Stromal cell of bone marrow (primary cell): ENCODE measurements at regions not wholly inside any gene's neighbourhood (a gene's known extent, or its start where the extent isn't known, plus 50 kb on each side); places are given as distances from the start of the nearest gene placed in this dataset.
"Not testable (repeated sequence)": the region's sequence is repeated elsewhere in the genome, so short reads cannot be mapped to it uniquely, and the experiment has no call there.

Experiments
- DNase-seq: peaks from one replicate; pipeline ENCODE4 v3.0.0-alpha.2; 2012; ENCODE audit warnings: low read depth

GRCh38 chr9:83191154-83191553 is 128.2 kb upstream of the RASEF start:
- DNase-seq, result no peak

- DNase-seq, result not testable (repeated sequence)
Measured at GRCh38 chr9:83189026-83189425, 126.1 kb upstream of the RASEF start.

- DNase-seq, result no peak
Measured at GRCh38 chr9:83188277-83188676, 125.3 kb upstream of the RASEF start.

- no peak for DNase-seq
Measured at GRCh38 chr9:83186155-83186737, 123.3 kb upstream of the RASEF start.

- no peak for DNase-seq
Measured at GRCh38 chr9:83185488-83186154, 122.7 kb upstream of the RASEF start.

- DNase-seq, result no peak
Measured at GRCh38 chr9:83183621-83184020, 120.7 kb upstream of the RASEF start.

- DNase-seq, result no peak
Measured at GRCh38 chr9:83182071-83182470, 119.1 kb upstream of the RASEF start.

- no peak for DNase-seq
Measured at GRCh38 chr9:83178717-83179116, 115.8 kb upstream of the RASEF start.

GRCh38 chr9:83177747-83178146 is 114.8 kb upstream of the RASEF start:
- DNase-seq, result no peak

- no peak for DNase-seq
Measured at GRCh38 chr9:83167126-83167525, 104.2 kb upstream of the RASEF start.

GRCh38 chr9:83166372-83166771 is 103.4 kb upstream of the RASEF start:
- DNase-seq, result no peak

- peak; percentile 6 for DNase-seq
Measured at GRCh38 chr9:83155733-83156132, 92.8 kb upstream of the RASEF start.

GRCh38 chr9:83154821-83155220 is 91.9 kb upstream of the RASEF start:
- no peak for DNase-seq

GRCh38 chr9:83154087-83154736 is 91.3 kb upstream of the RASEF start:
- DNase-seq, result peak; percentile 18

- no peak for DNase-seq
Measured at GRCh38 chr9:83153030-83153429, 90.1 kb upstream of the RASEF start.

- DNase-seq, result no peak
Measured at GRCh38 chr9:83151627-83152137, 88.7 kb upstream of the RASEF start.

GRCh38 chr9:83147315-83148149 is 84.6 kb upstream of the RASEF start:
- no peak for DNase-seq

GRCh38 chr9:83146325-83146724 is 83.4 kb upstream of the RASEF start:
- no peak for DNase-seq

- DNase-seq, result no peak
Measured at GRCh38 chr9:83144492-83144891, 81.5 kb upstream of the RASEF start.

GRCh38 chr9:83142389-83142788 is 79.4 kb upstream of the RASEF start:
- DNase-seq, result no peak

GRCh38 chr9:83141887-83142286 is 78.9 kb upstream of the RASEF start:
- DNase-seq, result no peak

- DNase-seq, result no peak
Measured at GRCh38 chr9:83140061-83140460, 77.1 kb upstream of the RASEF start.
